GM20000 (cell line): ENCODE measurements at regions not wholly inside any gene's neighbourhood (a gene's known extent, or its start where the extent isn't known, plus 50 kb on each side); places are given as distances from the start of the nearest gene placed in this dataset.

ENCODE experiments used
- DNase-seq: peaks from one replicate; pipeline ENCODE4 v3.0.0; 2012; ENCODE audit warnings: low spot score
- TF ChIP-seq, protein P1 (sequence below): IDR thresholded peaks from 2 replicates; pipeline ENCODE4 v1.5.1; 2012; ENCODE audit warnings: mild to moderate bottlenecking, control low read depth; ENCODE audit errors: extremely low read depth, missing control alignments

DNA sequence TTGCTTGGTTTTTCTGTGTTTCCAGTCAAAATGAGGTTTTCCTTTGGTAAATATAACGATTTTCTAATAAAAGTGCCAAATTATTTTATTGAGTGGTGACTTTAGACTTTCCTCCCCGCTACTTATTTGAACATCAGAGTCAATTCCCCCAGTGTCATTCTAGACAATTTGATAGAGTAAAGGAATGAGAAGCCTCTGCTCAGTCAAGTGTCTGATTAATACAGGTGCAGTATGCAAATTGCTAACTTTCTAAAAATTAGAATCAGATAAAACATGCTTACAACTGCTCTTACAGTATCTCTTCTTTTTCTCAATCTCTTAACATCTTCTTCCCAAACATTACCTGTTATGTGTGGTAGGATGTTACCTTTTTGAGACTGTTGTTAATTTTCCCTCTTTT lies 148.7 kb downstream of the CD83 start:
- TF ChIP-seq, protein P1, sequence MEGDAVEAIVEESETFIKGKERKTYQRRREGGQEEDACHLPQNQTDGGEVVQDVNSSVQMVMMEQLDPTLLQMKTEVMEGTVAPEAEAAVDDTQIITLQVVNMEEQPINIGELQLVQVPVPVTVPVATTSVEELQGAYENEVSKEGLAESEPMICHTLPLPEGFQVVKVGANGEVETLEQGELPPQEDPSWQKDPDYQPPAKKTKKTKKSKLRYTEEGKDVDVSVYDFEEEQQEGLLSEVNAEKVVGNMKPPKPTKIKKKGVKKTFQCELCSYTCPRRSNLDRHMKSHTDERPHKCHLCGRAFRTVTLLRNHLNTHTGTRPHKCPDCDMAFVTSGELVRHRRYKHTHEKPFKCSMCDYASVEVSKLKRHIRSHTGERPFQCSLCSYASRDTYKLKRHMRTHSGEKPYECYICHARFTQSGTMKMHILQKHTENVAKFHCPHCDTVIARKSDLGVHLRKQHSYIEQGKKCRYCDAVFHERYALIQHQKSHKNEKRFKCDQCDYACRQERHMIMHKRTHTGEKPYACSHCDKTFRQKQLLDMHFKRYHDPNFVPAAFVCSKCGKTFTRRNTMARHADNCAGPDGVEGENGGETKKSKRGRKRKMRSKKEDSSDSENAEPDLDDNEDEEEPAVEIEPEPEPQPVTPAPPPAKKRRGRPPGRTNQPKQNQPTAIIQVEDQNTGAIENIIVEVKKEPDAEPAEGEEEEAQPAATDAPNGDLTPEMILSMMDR = no peak
- no peak for DNase-seq

DNA sequence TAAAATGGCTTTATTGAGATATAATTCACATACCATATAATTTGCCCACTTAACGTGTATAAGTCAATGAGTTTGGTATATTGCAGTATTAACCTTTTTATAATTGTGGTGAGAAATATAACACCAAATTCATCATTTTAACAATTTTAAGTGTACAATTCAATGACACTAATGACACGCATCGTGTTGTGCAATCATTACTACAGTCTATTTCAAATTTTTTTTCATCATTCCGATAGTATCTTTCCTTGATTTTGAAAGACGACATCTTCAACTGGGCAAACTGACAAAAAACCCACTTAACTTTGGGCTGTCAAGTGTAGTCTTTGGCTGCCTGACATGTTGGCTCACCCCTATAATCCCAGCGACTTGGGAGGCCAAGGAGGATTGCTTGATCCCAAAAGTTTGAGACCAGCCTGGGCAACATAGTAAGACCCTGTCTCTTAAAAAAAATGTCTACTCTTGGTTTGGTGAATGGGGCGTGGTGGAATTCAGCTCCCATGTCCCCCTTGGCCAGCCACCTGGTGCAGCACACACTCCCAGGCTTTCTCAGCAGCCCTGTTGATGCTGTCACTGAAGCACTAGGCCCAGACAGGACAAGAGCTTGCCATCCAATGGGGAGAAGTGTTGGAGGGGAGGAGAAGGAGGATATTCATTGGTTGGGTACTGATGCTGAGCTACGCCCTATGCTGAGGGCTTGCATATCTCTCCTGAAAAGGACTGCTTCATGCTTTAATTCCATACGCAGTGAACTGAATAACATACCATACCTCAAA lies 150.5 kb downstream of the CD83 start:
- TF ChIP-seq, protein P1 = no peak
- no peak for DNase-seq

DNA sequence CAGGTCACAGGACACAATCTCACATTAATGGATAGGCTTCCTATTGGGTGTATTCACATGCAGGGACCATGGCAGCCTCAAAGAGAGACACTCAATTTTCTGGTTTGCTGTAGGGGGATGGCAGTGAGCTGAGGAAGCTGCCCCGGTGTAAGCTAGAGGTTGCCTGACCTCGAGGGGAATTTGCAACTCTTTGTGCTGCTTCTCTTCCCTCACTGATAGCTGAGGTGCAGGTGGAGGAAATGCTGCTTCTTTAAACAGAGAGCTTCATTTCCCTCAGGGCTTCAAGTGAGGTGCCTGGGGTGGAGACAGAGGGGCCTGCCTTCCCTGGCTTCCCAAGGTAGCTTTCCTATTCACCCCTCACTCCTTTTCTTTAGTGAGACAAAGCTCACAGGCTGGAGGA lies 151.9 kb downstream of the CD83 start:
- TF ChIP-seq, protein P1 = no peak
- peak; percentile 21 for DNase-seq

DNA sequence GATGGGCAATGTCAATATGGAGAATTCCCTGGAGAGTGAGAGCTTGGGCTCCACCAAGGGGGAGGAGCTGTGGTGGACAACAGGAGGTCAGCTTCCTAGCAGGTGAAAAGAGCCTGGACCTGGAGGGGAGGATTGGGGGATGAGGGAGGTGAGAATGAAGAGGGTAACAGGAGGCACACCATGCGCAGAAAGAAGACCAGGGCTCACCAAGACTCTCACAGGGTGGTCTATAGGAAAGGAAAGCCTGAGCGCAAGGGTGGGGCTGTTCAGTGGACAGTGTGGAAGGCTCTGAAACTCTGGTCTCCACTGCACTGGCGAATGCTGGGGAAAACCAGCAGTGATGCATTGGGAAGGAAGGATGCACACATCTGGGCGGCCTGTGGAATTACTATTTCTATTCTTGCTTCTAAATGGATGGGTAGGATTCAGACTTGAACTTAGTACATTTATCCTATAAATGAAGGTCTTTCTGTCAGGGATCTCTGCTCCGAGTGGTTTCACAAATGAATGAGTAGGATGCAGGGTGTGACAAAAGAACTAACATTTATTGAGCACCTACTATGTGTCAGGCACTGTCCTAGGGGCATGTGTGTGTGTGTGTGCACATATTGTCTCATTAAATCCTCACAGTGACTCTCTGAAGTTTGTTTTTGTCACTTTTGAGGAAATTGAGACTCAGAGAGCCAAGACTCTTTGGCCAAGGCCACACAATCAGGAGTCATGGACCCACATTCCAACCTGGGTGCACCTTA lies 152.7 kb downstream of the CD83 start:
- no peak for DNase-seq
- TF ChIP-seq, protein P1 = no peak

DNA sequence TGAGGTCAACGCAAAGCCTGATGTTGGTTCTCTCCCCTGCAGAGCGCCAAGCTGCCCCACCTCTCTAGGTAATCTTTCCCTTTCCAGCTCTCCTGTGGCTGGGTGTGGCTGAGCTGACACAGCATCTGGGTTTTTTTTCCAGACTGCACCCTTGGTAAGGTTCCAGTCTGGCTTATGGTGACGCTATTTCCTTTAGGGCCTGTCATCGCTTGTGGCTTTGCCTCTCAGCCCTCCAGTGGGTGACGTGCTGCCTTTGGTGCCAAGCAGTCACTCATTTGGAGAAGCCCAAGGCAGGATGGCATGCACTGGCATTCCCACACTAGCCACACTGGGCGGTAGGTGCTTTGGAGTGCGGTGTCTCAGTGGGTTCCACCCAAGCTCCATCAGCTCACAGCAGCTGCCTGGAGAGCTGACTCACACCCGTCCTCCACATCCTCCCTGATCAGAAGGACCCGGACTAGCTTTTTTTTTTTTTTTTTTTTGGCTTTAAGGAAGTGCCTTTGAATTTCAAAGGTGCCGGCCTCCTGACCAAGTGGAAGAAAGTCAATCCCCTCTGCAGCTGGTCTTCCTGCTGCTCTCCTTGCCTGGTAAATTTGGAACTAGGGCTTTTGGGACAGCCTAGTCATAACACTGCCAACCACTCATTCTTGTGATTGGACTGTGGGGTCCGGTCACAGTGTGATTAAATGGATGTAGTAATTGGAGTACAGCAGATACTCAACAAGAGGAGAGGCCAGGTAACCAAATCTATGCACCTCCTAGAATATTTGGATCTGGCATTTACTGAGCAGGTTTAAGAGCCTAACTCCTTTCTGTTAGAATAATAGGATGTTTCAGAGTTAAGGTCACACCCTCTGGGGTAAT lies 153.6 kb downstream of the CD83 start:
- no peak for DNase-seq
- TF ChIP-seq, protein P1 = no peak

DNA sequence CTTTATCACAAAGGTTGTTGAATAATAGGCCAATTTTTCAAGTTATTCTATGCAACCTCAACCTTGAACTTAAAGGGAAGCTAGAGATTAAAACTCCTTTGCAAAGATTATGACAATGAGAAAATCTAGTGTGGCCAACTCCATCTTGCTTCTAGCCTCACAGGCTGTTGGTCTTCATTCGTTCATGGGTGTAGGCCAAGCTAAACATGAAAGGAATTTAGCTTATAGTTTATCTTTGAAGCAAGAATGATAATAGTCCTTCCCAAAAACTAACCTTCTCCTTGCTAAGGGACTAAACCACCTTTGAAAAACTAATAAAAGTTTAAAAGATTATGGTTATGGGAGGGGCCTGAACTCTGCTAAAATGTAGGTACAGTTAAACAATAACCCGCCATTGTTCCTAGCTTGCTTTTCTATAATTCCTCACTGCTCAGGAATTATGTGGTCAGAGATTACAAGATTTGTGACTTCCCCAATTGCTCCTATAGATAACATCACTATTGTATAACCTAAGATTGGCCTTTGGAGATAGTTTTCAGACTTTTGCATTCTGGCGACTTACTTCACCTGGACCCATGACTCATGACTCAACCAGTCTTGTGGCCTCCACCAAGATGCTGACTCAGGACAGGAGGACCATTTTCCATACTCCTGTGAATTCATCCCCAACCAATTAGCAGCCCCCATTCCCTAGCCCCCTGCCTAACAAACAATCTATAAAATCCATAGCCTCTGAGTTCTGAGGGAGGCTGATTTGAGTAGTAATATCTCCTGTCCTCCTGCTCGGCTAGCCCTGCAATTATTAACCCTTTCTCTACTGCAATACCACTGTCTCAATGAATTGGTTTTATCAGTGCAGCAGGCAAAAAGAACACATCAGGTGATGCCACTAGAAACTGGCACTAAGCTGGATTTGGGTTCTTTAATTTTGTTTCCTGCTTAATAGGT lies 154.5 kb downstream of the CD83 start:
- DNase-seq = no peak

More for the DNA sequence above, 154.5 kb downstream of the CD83 start:
- TF ChIP-seq, protein P1 = no peak
